Hepatocyte (in vitro differentiated cells): ENCODE measurements at regions not wholly inside any gene's neighbourhood (a gene's known extent, or its start where the extent isn't known, plus 50 kb on each side); places are given as distances from the start of the nearest gene placed in this dataset.
A peak's percentile ranks its signal among the peaks of the same experiment; 100 is the strongest.

Source experiments
- DNase-seq: peaks from one replicate; pipeline ENCODE4 v3.0.0-alpha.2; 2016; ENCODE audit warnings: low spot score
- H2AFZ ChIP-seq: fragments of 200-600 bp; sonication (generic); 2 replicates; pipeline ENCODE4 v1.6.0; 2016; ENCODE audit warnings: antibody characterized with exemption, mild to moderate bottlenecking
- H3K27ac ChIP-seq: fragments of 200-600 bp; sonication (generic); 2 replicates; pipeline ENCODE4 v1.5.1; 2016; ENCODE audit warnings: mild to moderate bottlenecking
- H3K27me3 ChIP-seq: fragments of 200-600 bp; sonication (generic); 2 replicates; pipeline ENCODE4 v1.6.1; 2016
- H3K36me3 ChIP-seq: fragments of 200-600 bp; sonication (generic); replicated peaks from 2 replicates; pipeline ENCODE4 v1.5.1; 2016; ENCODE audit warnings: low read depth; ENCODE audit not compliant: insufficient read depth
- H3K4me1 ChIP-seq: fragments of 200-600 bp; sonication (generic); 2 replicates; pipeline ENCODE4 v1.5.1; 2016; ENCODE audit warnings: mild to moderate bottlenecking, moderate library complexity; ENCODE audit not compliant: insufficient read depth
- H3K4me2 ChIP-seq: fragments of 200-600 bp; sonication (generic); 2 replicates; pipeline ENCODE4 v1.6.0; 2016
- H3K4me3 ChIP-seq: fragments of 200-600 bp; sonication (generic); 2 replicates; pipeline ENCODE4 v1.5.1; 2016; ENCODE audit warnings: mild to moderate bottlenecking
- H3K79me2 ChIP-seq: fragments of 200-600 bp; sonication (generic); 2 replicates; pipeline ENCODE4 v1.6.0; 2017; ENCODE audit warnings: mild to moderate bottlenecking
- H3K9me2 ChIP-seq: fragments of 200-600 bp; sonication (generic); replicated peaks from 2 replicates; pipeline ENCODE4 v1.6.0; 2017; ENCODE audit warnings: mild to moderate bottlenecking; ENCODE audit not compliant: insufficient read depth
- H3K9me3 ChIP-seq: fragments of 200-600 bp; sonication (generic); 2 replicates; pipeline ENCODE4 v1.5.1; 2016; ENCODE audit warnings: low read depth, mild to moderate bottlenecking
- H4K20me1 ChIP-seq: fragments of 200-600 bp; sonication (generic); 2 replicates; pipeline ENCODE4 v1.6.0; 2016; ENCODE audit warnings: mild to moderate bottlenecking; ENCODE audit not compliant: insufficient read depth, poor library complexity, severe bottlenecking
- CTCF ChIP-seq: fragments of 200-600 bp; sonication (generic); IDR thresholded peaks from 2 replicates; pipeline ENCODE4 v1.5.1; 2016; ENCODE audit warnings: antibody characterized with exemption, mild to moderate bottlenecking; ENCODE audit not compliant: poor library complexity
- EZH2 ChIP-seq: fragments of 200-600 bp; sonication (generic); IDR thresholded peaks from 2 replicates; pipeline ENCODE4 v1.6.1; 2016; ENCODE audit warnings: antibody characterized with exemption, mild to moderate bottlenecking, borderline replicate concordance
- EZH2phosphoT487 ChIP-seq: fragments of 200-600 bp; sonication (generic); IDR thresholded peaks from one replicate; pipeline ENCODE4 v1.6.1; 2018; ENCODE audit warnings: antibody characterized with exemption, mild to moderate bottlenecking, low read depth, moderate library complexity; ENCODE audit not compliant: unreplicated experiment, severe bottlenecking
- WGBS: methylation state at CpG from one replicate; pipeline ENCODE4 v1.1.6; 2016; ENCODE audit warnings: low lambda C conversion rate; ENCODE audit errors: missing lambda C conversion rate; 5-methylcytosine and 5-hydroxymethylcytosine counted together

- no peaks in the 10 kb centered on the region for H3K9me2 ChIP-seq
- no peak for TF ChIP-seq EZH2
- TF ChIP-seq CTCF, result no peak
- no peak for TF ChIP-seq EZH2phosphoT487
- no peak overlapping the region for H3K4me3 ChIP-seq
- peak overlapping the region; percentile 34 for H3K27ac ChIP-seq
- no peaks in the 10 kb centered on the region for H3K79me2 ChIP-seq
- H3K36me3 ChIP-seq, result no peaks in the 10 kb centered on the region
- no peaks in the 10 kb centered on the region for H4K20me1 ChIP-seq
- no peak overlapping the region for H2AFZ ChIP-seq
- H3K9me3 ChIP-seq, result no peaks in the 10 kb centered on the region
- H3K4me1 ChIP-seq, result peaks cover 26% of the 10 kb centered on the region
- no peak overlapping the region for H3K4me2 ChIP-seq
- DNase-seq, result no peak
- H3K27me3 ChIP-seq, result no peaks in the 10 kb centered on the region
- WGBS, result 89% methylated on average over 2 of the region's 2 CpGs
These were observed 100.4 kb upstream of the ZNF644 start for GRCh38 chr1:91122106-91122717.

GRCh38 chr1:91121366-91121765 is 99.5 kb upstream of the ZNF644 start:
- Histone ChIP-seq H3K27ac (peak overlapping the region; percentile 36), H3K9me2 (no peaks in the 10 kb centered on the region), H3K4me3 (no peak overlapping the region), H3K4me2 (no peak overlapping the region), H3K36me3 (no peaks in the 10 kb centered on the region), H3K79me2 (no peaks in the 10 kb centered on the region), H3K9me3 (no peaks in the 10 kb centered on the region), H3K27me3 (no peaks in the 10 kb centered on the region), H4K20me1 (no peaks in the 10 kb centered on the region), H2AFZ (no peak overlapping the region), H3K4me1 (peaks cover 26% of the 10 kb centered on the region)
- 68% methylated on average over 2 of the region's 2 CpGs for WGBS
- peak; percentile 19 for DNase-seq
- TF ChIP-seq CTCF (no peak), EZH2 (no peak), EZH2phosphoT487 (no peak)

- Histone ChIP-seq H3K9me2 (no peaks in the 10 kb centered on the region), H3K4me1 (peaks cover 26% of the 10 kb centered on the region), H3K4me2 (no peak overlapping the region), H3K27ac (peak overlapping the region; percentile 36), H2AFZ (no peak overlapping the region), H3K4me3 (no peak overlapping the region), H3K36me3 (no peaks in the 10 kb centered on the region), H3K79me2 (no peaks in the 10 kb centered on the region), H3K9me3 (no peaks in the 10 kb centered on the region), H4K20me1 (no peaks in the 10 kb centered on the region), H3K27me3 (no peaks in the 10 kb centered on the region)
- TF ChIP-seq EZH2phosphoT487 (no peak), CTCF (no peak), EZH2 (no peak)
- WGBS, result 19% methylated on average over 1 of the region's 1 CpG
- DNase-seq, result peak; percentile 16
These were observed 99.1 kb upstream of the ZNF644 start for GRCh38 chr1:91120936-91121335.

- WGBS, result 65% methylated on average over 3 of the region's 3 CpGs
- TF ChIP-seq EZH2phosphoT487 (no peak), EZH2 (no peak), CTCF (no peak)
These were observed 98.6 kb upstream of the ZNF644 start for GRCh38 chr1:91120421-91120820.

More at GRCh38 chr1:91120421-91120820, 98.6 kb upstream of the ZNF644 start:
- H3K36me3 ChIP-seq, result no peaks in the 10 kb centered on the region
- no peaks in the 10 kb centered on the region for H4K20me1 ChIP-seq
- no peaks in the 10 kb centered on the region for H3K9me2 ChIP-seq
- H3K4me2 ChIP-seq, result no peak overlapping the region
- no peak overlapping the region for H2AFZ ChIP-seq
- H3K4me1 ChIP-seq, result peaks cover 26% of the 10 kb centered on the region
- H3K27me3 ChIP-seq, result no peaks in the 10 kb centered on the region
- H3K79me2 ChIP-seq, result no peaks in the 10 kb centered on the region
- no peaks in the 10 kb centered on the region for H3K9me3 ChIP-seq
- H3K4me3 ChIP-seq, result no peak overlapping the region
- DNase-seq, result peak; percentile 22
- peak overlapping the region; percentile 36 for H3K27ac ChIP-seq
